ENCODE measurements at regions not wholly inside any gene's neighbourhood (a gene's known extent, or its start where the extent isn't known, plus 50 kb on each side); places are given as distances from the start of the nearest gene placed in this dataset.

DNA sequence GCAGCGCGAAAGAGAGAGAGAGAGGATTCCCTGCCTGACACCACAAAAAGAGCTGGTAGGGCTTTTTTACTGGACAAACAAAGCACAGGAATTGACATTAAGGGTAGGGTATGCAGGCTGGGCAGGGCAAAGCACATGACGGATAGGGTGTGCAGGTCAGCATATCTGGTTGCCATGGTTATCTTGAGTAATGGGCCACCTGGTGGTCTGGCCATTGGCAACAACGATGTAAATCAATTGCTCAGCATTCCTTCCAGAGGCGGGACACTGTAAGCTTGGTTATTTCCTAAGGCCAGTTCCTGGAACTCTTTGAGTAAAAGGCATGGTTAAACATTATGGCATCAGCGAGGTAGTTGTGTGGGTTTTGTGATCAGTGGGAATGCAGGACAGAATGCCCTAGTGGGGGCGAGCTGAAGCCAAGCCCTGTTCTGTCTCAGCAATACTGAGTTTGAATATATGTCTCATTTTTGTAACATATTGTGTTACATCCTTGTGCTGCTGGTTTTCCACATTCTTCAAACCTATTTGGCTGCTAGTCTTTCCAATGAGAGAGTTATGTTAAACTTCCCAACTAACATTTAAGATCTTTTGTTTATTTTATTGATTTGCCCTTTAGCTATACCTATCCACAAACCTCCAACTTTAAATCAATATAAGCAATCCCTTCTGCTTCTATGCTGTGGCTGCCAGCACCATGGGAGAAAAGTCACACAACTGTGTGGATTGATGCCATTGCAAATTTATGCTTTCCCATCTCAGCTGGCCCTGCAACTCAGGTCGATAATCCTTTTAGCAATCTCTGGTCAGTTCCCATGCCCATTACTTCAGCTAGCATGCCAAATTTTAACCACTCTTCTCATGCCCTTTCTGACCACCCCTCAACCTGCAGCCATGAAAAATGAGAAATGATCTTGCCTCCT is 396.7 kb upstream of the PDE3A start:
- intact Hi-C loops (cut with DNase I) = no loop called here
- DNase-seq (ENCODE audit: extremely low spot score in 2 of 2) = no peak
- Histone ChIP-seq H3K27ac (no peak overlapping the region), H3K36me3 (no peaks in the 10 kb centered on the region), H3K4me3 (no peak overlapping the region), H3K4me1 (no peaks in the 10 kb centered on the region), H3K9me3 (no peaks in the 10 kb centered on the region), H3K27me3 (no peaks in the 10 kb centered on the region)
- no peak for TF ChIP-seq POLR2AphosphoS5 (IDR thresholded peaks at IDR 0.05; ENCODE audit: insufficient read depth in 1 of 2, low read depth in 1 of 2)

- Histone ChIP-seq H3K4me3 (no peak overlapping the region), H3K36me3 (no peaks in the 10 kb centered on the region), H3K27me3 (no peaks in the 10 kb centered on the region), H3K4me1 (no peaks in the 10 kb centered on the region), H3K27ac (no peak overlapping the region), H3K9me3 (no peaks in the 10 kb centered on the region)
- DNase-seq (ENCODE audit: extremely low spot score in 2 of 2) = no peak
- TF ChIP-seq CTCF (IDR thresholded peaks at IDR 0.05) (no peak), POLR2AphosphoS5 (IDR thresholded peaks at IDR 0.05; ENCODE audit: insufficient read depth in 1 of 2, low read depth in 1 of 2) (no peak), POLR2A (IDR thresholded peaks at IDR 0.05) (no peak)
- intact Hi-C loops (cut with DNase I) = no loop called here
Observed at GRCh38 chr12:19972325-19973288, 395.7 kb upstream of the PDE3A start.

- DNase-seq (ENCODE audit: extremely low spot score in 2 of 2) = no peak
- H3K9me3 ChIP-seq = no peaks in the 10 kb centered on the region
- no peaks in the 10 kb centered on the region for H3K27me3 ChIP-seq
- no peaks in the 10 kb centered on the region for H3K4me1 ChIP-seq
- no peak overlapping the region for H3K4me3 ChIP-seq
- no peak overlapping the region for H3K27ac ChIP-seq
- TF ChIP-seq POLR2AphosphoS5 (IDR thresholded peaks at IDR 0.05; ENCODE audit: insufficient read depth in 1 of 2, low read depth in 1 of 2) (no peak), POLR2A (IDR thresholded peaks at IDR 0.05) (no peak), CTCF (IDR thresholded peaks at IDR 0.05) (no peak)
- no peaks in the 10 kb centered on the region for H3K36me3 ChIP-seq
- intact Hi-C loops (cut with DNase I) = no loop called here
Observed at GRCh38 chr12:19978193-19978592, 390.1 kb upstream of the PDE3A start.

GRCh38 chr12:19979584-19979983 is 388.8 kb upstream of the PDE3A start:
- intact Hi-C loops (cut with DNase I) = no loop called here

More at GRCh38 chr12:19979584-19979983, 388.8 kb upstream of the PDE3A start:
- Histone ChIP-seq H3K4me1 (no peaks in the 10 kb centered on the region), H3K27ac (no peak overlapping the region), H3K9me3 (no peaks in the 10 kb centered on the region), H3K27me3 (no peaks in the 10 kb centered on the region), H3K36me3 (no peaks in the 10 kb centered on the region), H3K4me3 (no peak overlapping the region)
- TF ChIP-seq CTCF (IDR thresholded peaks at IDR 0.05) (no peak), POLR2AphosphoS5 (IDR thresholded peaks at IDR 0.05; ENCODE audit: insufficient read depth in 1 of 2, low read depth in 1 of 2) (no peak), POLR2A (IDR thresholded peaks at IDR 0.05) (no peak)
- DNase-seq (ENCODE audit: extremely low spot score in 2 of 2) = no peak
